HEK293 (cell line): ENCODE measurements at regions not wholly inside any gene's neighbourhood (a gene's known extent, or its start where the extent isn't known, plus 50 kb on each side); places are given as distances from the start of the nearest gene placed in this dataset.

Experiments used
- CTCF ChIA-PET: fragments of 350-600 bp; formaldehyde crosslinking; extraction: SDS; loops from one replicate; lab custom pipeline; 2021; ENCODE audit warnings: antibody characterized with exemption; lab: Yijun Ruan, JAX
- POLR2A ChIA-PET: fragments of 300-600 bp; formaldehyde crosslinking; extraction: SDS; loops from one replicate; lab custom pipeline; 2020; ENCODE audit warnings: antibody characterized with exemption, inconsistent platforms; lab: Yijun Ruan, JAX
- H3K27ac ChIP-seq: fragments of 200-500 bp; sonication (Bioruptor generic); 2 replicates; pipeline ENCODE4 v1.5.1; 2014; ENCODE audit warnings: low read depth, low read length, control low read depth, inconsistent platforms; ENCODE audit errors: extremely low read depth
- H3K36me3 ChIP-seq, 2 experiments: fragments of 200-500 bp in 1 of 2; sonication (Bioruptor generic) in 1 of 2; 1 replicate in 1 of 2; 2 replicates in 1 of 2; pipeline ENCODE4 v1.5.1; 2014 to 2017; ENCODE audit warnings: inconsistent platforms in 2 of 2, low read length in 2 of 2; ENCODE audit not compliant: control insufficient read depth in 2 of 2, insufficient read depth in 1 of 2
- H3K4me1 ChIP-seq: fragments of 200-500 bp; sonication (Bioruptor generic); 2 replicates; pipeline ENCODE4 v1.5.1; 2014; ENCODE audit warnings: mild to moderate bottlenecking, low read length, inconsistent platforms; ENCODE audit not compliant: control insufficient read depth, insufficient read depth
- H3K4me3 ChIP-seq: 2 replicates; pipeline ENCODE4 v1.5.1; 2011; ENCODE audit warnings: low read depth, mild to moderate bottlenecking, control low read depth, low read length, moderate library complexity
- H3K9me3 ChIP-seq: fragments of 200-500 bp; sonication (Bioruptor generic); 2 replicates; pipeline ENCODE4 v1.5.1; 2014; ENCODE audit warnings: low read depth, low read length, inconsistent platforms; ENCODE audit not compliant: control insufficient read depth, insufficient read depth
- KLF9 ChIP-seq: fragments of 450-650 bp; formaldehyde crosslinking; IDR thresholded peaks from 2 replicates; pipeline ENCODE4 v1.5.1; 2016; ENCODE audit warnings: missing biosample characterization, missing genetic modification characterization, low read depth
- PATZ1 ChIP-seq: fragments of 450-650 bp; formaldehyde crosslinking; IDR thresholded peaks from 2 replicates; pipeline ENCODE4 v1.5.1; 2016; ENCODE audit warnings: missing biosample characterization, missing genetic modification characterization
- SP7 ChIP-seq: fragments of 450-650 bp; formaldehyde crosslinking; IDR thresholded peaks from 2 replicates; pipeline ENCODE4 v1.5.1; 2016; ENCODE audit warnings: missing biosample characterization, missing genetic modification characterization
- WT1 ChIP-seq: fragments of 450-650 bp; formaldehyde crosslinking; IDR thresholded peaks from 2 replicates; pipeline ENCODE4 v1.5.1; 2016; ENCODE audit warnings: missing biosample characterization, missing genetic modification characterization
- YY2 ChIP-seq: fragments of 450-650 bp; formaldehyde crosslinking; IDR thresholded peaks from 2 replicates; pipeline ENCODE4 v1.5.1; 2016; ENCODE audit warnings: missing biosample characterization, missing genetic modification characterization
- ZBTB1 ChIP-seq: fragments of 450-650 bp; formaldehyde crosslinking; IDR thresholded peaks from 2 replicates; pipeline ENCODE4 v1.5.1; 2016; ENCODE audit warnings: missing biosample characterization, missing genetic modification characterization
- ZBTB20 ChIP-seq: fragments of 450-650 bp; formaldehyde crosslinking; IDR thresholded peaks from 2 replicates; pipeline ENCODE4 v1.5.1; 2016; ENCODE audit warnings: missing biosample characterization, missing genetic modification characterization
- ZNF132 ChIP-seq: fragments of 450-650 bp; formaldehyde crosslinking; IDR thresholded peaks from 2 replicates; pipeline ENCODE4 v1.5.1; 2017; ENCODE audit warnings: missing biosample characterization, missing genetic modification characterization, borderline replicate concordance
- ZNF184 ChIP-seq: fragments of 450-650 bp; IDR thresholded peaks from 2 replicates; pipeline ENCODE4 v1.5.1; 2018; ENCODE audit warnings: missing biosample characterization, mild to moderate bottlenecking, missing genetic modification characterization
- ZNF391 ChIP-seq: fragments of 450-650 bp; formaldehyde crosslinking; IDR thresholded peaks from 2 replicates; pipeline ENCODE4 v1.5.1; 2016; ENCODE audit warnings: low read depth, missing biosample characterization, missing genetic modification characterization, borderline replicate concordance
- ZNF426 ChIP-seq: fragments of 450-650 bp; formaldehyde crosslinking; IDR thresholded peaks from 2 replicates; pipeline ENCODE4 v1.5.1; 2017; ENCODE audit warnings: missing biosample characterization, missing genetic modification characterization, mild to moderate bottlenecking, inconsistent platforms, moderate library complexity
- ZNF433 ChIP-seq: fragments of 450-650 bp; formaldehyde crosslinking; IDR thresholded peaks from 2 replicates; pipeline ENCODE4 v1.5.1; 2016; ENCODE audit warnings: missing biosample characterization, missing genetic modification characterization, low read depth
- ZNF473 ChIP-seq: fragments of 450-650 bp; formaldehyde crosslinking; IDR thresholded peaks from 2 replicates; pipeline ENCODE4 v1.5.1; 2017; ENCODE audit warnings: missing biosample characterization, missing genetic modification characterization
- ZNF514 ChIP-seq: fragments of 450-650 bp; formaldehyde crosslinking; IDR thresholded peaks from 2 replicates; pipeline ENCODE4 v1.5.1; 2016; ENCODE audit warnings: missing biosample characterization, missing genetic modification characterization
- ZNF544 ChIP-seq: fragments of 450-650 bp; formaldehyde crosslinking; IDR thresholded peaks from 2 replicates; pipeline ENCODE4 v1.5.0; 2017; ENCODE audit warnings: missing biosample characterization, missing genetic modification characterization
- ZNF585B ChIP-seq: fragments of 450-650 bp; formaldehyde crosslinking; IDR thresholded peaks from 2 replicates; pipeline ENCODE4 v1.5.1; 2016; ENCODE audit warnings: missing biosample characterization, missing genetic modification characterization
- ZNF664 ChIP-seq: fragments of 450-650 bp; formaldehyde crosslinking; IDR thresholded peaks from 2 replicates; pipeline ENCODE4 v1.5.1; 2016; ENCODE audit warnings: missing biosample characterization, missing genetic modification characterization
- ZNF707 ChIP-seq: fragments of 450-650 bp; formaldehyde crosslinking; IDR thresholded peaks from 2 replicates; pipeline ENCODE4 v1.5.1; 2016; ENCODE audit warnings: missing biosample characterization, missing genetic modification characterization
- ZNF777 ChIP-seq: fragments of 450-650 bp; formaldehyde crosslinking; IDR thresholded peaks from 2 replicates; pipeline ENCODE4 v1.5.1; 2017; ENCODE audit warnings: missing biosample characterization, missing genetic modification characterization, borderline replicate concordance
- ZSCAN16 ChIP-seq: fragments of 450-650 bp; formaldehyde crosslinking; IDR thresholded peaks from 2 replicates; pipeline ENCODE4 v1.5.1; 2016; ENCODE audit warnings: missing biosample characterization, missing genetic modification characterization
- ZSCAN30 ChIP-seq: fragments of 450-650 bp; IDR thresholded peaks from 2 replicates; pipeline ENCODE4 v1.5.1; 2018; ENCODE audit warnings: missing biosample characterization, mild to moderate bottlenecking, missing genetic modification characterization, moderate library complexity
- TF ChIP-seq, protein P1 (sequence below): fragments of 450-650 bp; IDR thresholded peaks from 2 replicates; pipeline ENCODE4 v1.5.1; 2018; ENCODE audit warnings: missing biosample characterization, missing genetic modification characterization
- TF ChIP-seq, protein P2 (sequence below): fragments of 450-650 bp; formaldehyde crosslinking; IDR thresholded peaks from 2 replicates; pipeline ENCODE4 v1.5.1; 2016; ENCODE audit warnings: missing biosample characterization, missing genetic modification characterization, borderline replicate concordance

- Histone ChIP-seq H3K4me1 (no peaks in the 10 kb centered on the region), H3K9me3 (no peaks in the 10 kb centered on the region), H3K36me3 (no peaks in the 10 kb centered on the region), H3K27ac (no peak overlapping the region), H3K4me3 (no peak overlapping the region)
- ChIA-PET POLR2A (no interaction called here), CTCF (no interaction called here)
- TF ChIP-seq ZNF433 (tag by site-specific recombination), result no peak
- no peak for TF ChIP-seq ZNF391
- TF ChIP-seq, protein P1, sequence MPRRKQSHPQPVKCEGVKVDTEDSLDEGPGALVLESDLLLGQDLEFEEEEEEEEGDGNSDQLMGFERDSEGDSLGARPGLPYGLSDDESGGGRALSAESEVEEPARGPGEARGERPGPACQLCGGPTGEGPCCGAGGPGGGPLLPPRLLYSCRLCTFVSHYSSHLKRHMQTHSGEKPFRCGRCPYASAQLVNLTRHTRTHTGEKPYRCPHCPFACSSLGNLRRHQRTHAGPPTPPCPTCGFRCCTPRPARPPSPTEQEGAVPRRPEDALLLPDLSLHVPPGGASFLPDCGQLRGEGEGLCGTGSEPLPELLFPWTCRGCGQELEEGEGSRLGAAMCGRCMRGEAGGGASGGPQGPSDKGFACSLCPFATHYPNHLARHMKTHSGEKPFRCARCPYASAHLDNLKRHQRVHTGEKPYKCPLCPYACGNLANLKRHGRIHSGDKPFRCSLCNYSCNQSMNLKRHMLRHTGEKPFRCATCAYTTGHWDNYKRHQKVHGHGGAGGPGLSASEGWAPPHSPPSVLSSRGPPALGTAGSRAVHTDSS, result no peak
- TF ChIP-seq ZNF707 (tag by site-specific recombination), result no peak
- TF ChIP-seq, all 188 proteins: peak for 0
These were observed 104.1 kb upstream of the DDIT4L start for GRCh38 chr4:100294356-100294755.

- no peak overlapping the region for H3K4me3 ChIP-seq
- ChIA-PET POLR2A (no interaction called here), CTCF (interaction anchor here (0.5 kb wide), 1 partner anchor 10 kb away, joined by 5 read pairs; no protein-coding TSS in a partner anchor)
- TF ChIP-seq PATZ1 (tag by site-specific recombination) (no peak), ZNF664 (tag by site-specific recombination) (no peak), ZNF426 (tag by site-specific recombination) (no peak), ZNF585B (tag by site-specific recombination) (no peak), ZSCAN16 (tag by site-specific recombination) (no peak), WT1 (tag by site-specific recombination) (no peak), ZNF184 (tag by site-specific recombination) (no peak), ZNF777 (no peak), ZBTB1 (no peak), ZNF514 (tag by site-specific recombination) (no peak), SP7 (tag by site-specific recombination) (no peak), ZBTB20 (tag by site-specific recombination) (no peak), ZSCAN30 (tag by site-specific recombination) (no peak), ZNF544 (tag by site-specific recombination) (no peak), KLF9 (tag by site-specific recombination) (no peak), ZNF132 (tag by site-specific recombination) (no peak), YY2 (tag by site-specific recombination) (no peak), ZNF473 (tag by site-specific recombination) (no peak)
- TF ChIP-seq, protein P1, result no peak
- TF ChIP-seq, protein P2, sequence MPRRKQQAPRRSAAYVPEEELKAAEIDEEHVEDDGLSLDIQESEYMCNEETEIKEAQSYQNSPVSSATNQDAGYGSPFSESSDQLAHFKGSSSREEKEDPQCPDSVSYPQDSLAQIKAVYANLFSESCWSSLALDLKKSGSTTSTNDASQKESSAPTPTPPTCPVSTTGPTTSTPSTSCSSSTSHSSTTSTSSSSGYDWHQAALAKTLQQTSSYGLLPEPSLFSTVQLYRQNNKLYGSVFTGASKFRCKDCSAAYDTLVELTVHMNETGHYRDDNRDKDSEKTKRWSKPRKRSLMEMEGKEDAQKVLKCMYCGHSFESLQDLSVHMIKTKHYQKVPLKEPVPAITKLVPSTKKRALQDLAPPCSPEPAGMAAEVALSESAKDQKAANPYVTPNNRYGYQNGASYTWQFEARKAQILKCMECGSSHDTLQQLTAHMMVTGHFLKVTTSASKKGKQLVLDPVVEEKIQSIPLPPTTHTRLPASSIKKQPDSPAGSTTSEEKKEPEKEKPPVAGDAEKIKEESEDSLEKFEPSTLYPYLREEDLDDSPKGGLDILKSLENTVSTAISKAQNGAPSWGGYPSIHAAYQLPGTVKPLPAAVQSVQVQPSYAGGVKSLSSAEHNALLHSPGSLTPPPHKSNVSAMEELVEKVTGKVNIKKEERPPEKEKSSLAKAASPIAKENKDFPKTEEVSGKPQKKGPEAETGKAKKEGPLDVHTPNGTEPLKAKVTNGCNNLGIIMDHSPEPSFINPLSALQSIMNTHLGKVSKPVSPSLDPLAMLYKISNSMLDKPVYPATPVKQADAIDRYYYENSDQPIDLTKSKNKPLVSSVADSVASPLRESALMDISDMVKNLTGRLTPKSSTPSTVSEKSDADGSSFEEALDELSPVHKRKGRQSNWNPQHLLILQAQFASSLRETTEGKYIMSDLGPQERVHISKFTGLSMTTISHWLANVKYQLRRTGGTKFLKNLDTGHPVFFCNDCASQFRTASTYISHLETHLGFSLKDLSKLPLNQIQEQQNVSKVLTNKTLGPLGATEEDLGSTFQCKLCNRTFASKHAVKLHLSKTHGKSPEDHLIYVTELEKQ (tag by site-specific recombination), result no peak
- no peak overlapping the region for H3K27ac ChIP-seq
- H3K4me1 ChIP-seq, result no peaks in the 10 kb centered on the region
- H3K9me3 ChIP-seq, result no peaks in the 10 kb centered on the region
- no peaks in the 10 kb centered on the region for H3K36me3 ChIP-seq
These were observed 100.3 kb upstream of the DDIT4L start for GRCh38 chr4:100290585-100290984.
